Chondrocyte (in vitro differentiated cells): ENCODE measurements at regions not wholly inside any gene's neighbourhood (a gene's known extent, or its start where the extent isn't known, plus 50 kb on each side); places are given as distances from the start of the nearest gene placed in this dataset.

ENCODE experiments used
- DNase-seq: peaks from one replicate; pipeline ENCODE4 v3.0.0; 2021; ENCODE audit warnings: mixed read lengths, low spot score
- H3K27ac Mint-ChIP-seq: one replicate; pipeline ENCODE4 v1.8.0; 2021; ENCODE audit warnings: mild to moderate bottlenecking, moderate library complexity, mixed read lengths; ENCODE audit not compliant: unreplicated experiment
- H3K27me3 Mint-ChIP-seq: 2 replicates; pipeline ENCODE4 v1.8.0; 2021; ENCODE audit warnings: low read depth, mixed read lengths
- H3K36me3 Mint-ChIP-seq: 2 replicates; pipeline ENCODE4 v1.8.0; 2021; ENCODE audit warnings: low read depth, mixed read lengths
- H3K4me1 Mint-ChIP-seq: 2 replicates; pipeline ENCODE4 v1.8.0; 2021; ENCODE audit warnings: low read depth, mild to moderate bottlenecking, mixed read lengths
- H3K4me3 Mint-ChIP-seq: one replicate; pipeline ENCODE4 v1.8.0; 2021; ENCODE audit warnings: mild to moderate bottlenecking, moderate library complexity, mixed read lengths; ENCODE audit not compliant: unreplicated experiment
- H3K9me3 Mint-ChIP-seq: 2 replicates; pipeline ENCODE4 v1.8.0; 2021; ENCODE audit warnings: low read depth, mixed read lengths
- CTCF ChIP-seq: fragments of 200-600 bp; sonication (generic); IDR thresholded peaks from 2 replicates; pipeline ENCODE4 v1.5.0; 2021; ENCODE audit warnings: antibody characterized with exemption, mild to moderate bottlenecking, moderate library complexity

- Mint-ChIP-seq H3K4me1 (no peaks in the 10 kb centered on the region), H3K36me3 (no peaks in the 10 kb centered on the region)
Observed at GRCh38 chr12:28879379-28879778, 269.7 kb upstream of the FAR2 start.

GRCh38 chr12:28882444-28882843 lies 266.6 kb upstream of the FAR2 start:
- TF ChIP-seq CTCF = no peak
- peaks cover under 1% of the 10 kb centered on the region for H3K27me3 Mint-ChIP-seq
- no peak overlapping the region for H3K4me3 Mint-ChIP-seq
- H3K27ac Mint-ChIP-seq = no peak overlapping the region
- H3K36me3 Mint-ChIP-seq = no peaks in the 10 kb centered on the region
- H3K9me3 Mint-ChIP-seq = no peaks in the 10 kb centered on the region
- DNase-seq = no peak
- H3K4me1 Mint-ChIP-seq = no peaks in the 10 kb centered on the region

More at GRCh38 chr12:28879379-28879778, 269.7 kb upstream of the FAR2 start:
- H3K27ac Mint-ChIP-seq = no peak overlapping the region
- no peak for DNase-seq
- H3K9me3 Mint-ChIP-seq = no peaks in the 10 kb centered on the region
- H3K4me3 Mint-ChIP-seq = no peak overlapping the region
- no peaks in the 10 kb centered on the region for H3K27me3 Mint-ChIP-seq
- no peak for TF ChIP-seq CTCF

- no peak for DNase-seq
- H3K27me3 Mint-ChIP-seq = peaks cover 3% of the 10 kb centered on the region
- H3K36me3 Mint-ChIP-seq = no peaks in the 10 kb centered on the region
- no peaks in the 10 kb centered on the region for H3K9me3 Mint-ChIP-seq
- no peak for TF ChIP-seq CTCF
- H3K4me1 Mint-ChIP-seq = no peaks in the 10 kb centered on the region
- H3K4me3 Mint-ChIP-seq = no peak overlapping the region
- no peak overlapping the region for H3K27ac Mint-ChIP-seq
Observed at GRCh38 chr12:28883406-28883997, 265.6 kb upstream of the FAR2 start.

GRCh38 chr12:28884904-28885679 lies 264.0 kb upstream of the FAR2 start:
- no peak for DNase-seq
- no peaks in the 10 kb centered on the region for H3K9me3 Mint-ChIP-seq
- no peaks in the 10 kb centered on the region for H3K36me3 Mint-ChIP-seq
- H3K4me3 Mint-ChIP-seq = no peak overlapping the region
- no peak for TF ChIP-seq CTCF
- H3K4me1 Mint-ChIP-seq = no peaks in the 10 kb centered on the region
- H3K27ac Mint-ChIP-seq = no peak overlapping the region
- peaks cover 3% of the 10 kb centered on the region for H3K27me3 Mint-ChIP-seq

GRCh38 chr12:28885928-28886327 lies 263.1 kb upstream of the FAR2 start:
- no peak for DNase-seq
- Mint-ChIP-seq H3K9me3 (no peaks in the 10 kb centered on the region), H3K4me1 (no peaks in the 10 kb centered on the region), H3K27ac (no peak overlapping the region), H3K27me3 (peaks cover 3% of the 10 kb centered on the region), H3K36me3 (no peaks in the 10 kb centered on the region), H3K4me3 (no peak overlapping the region)
- no peak for TF ChIP-seq CTCF
